Epithelial cell of esophagus (primary cell): ENCODE measurements at regions not wholly inside any gene's neighbourhood (a gene's known extent, or its start where the extent isn't known, plus 50 kb on each side); places are given as distances from the start of the nearest gene placed in this dataset.

Experiments
- DNase-seq: peaks from one replicate; pipeline ENCODE4 v3.0.0; 2010; ENCODE audit warnings: low read depth
- H3K4me3 ChIP-seq: 2 replicates; pipeline ENCODE4 v1.5.1; 2011; ENCODE audit warnings: mild to moderate bottlenecking, low read length, control low read depth
- TF ChIP-seq, protein P1 (sequence below): IDR thresholded peaks from 2 replicates; pipeline ENCODE4 v1.5.1; 2011; ENCODE audit warnings: low read depth, mild to moderate bottlenecking, low read length, control low read depth, inconsistent platforms; ENCODE audit not compliant: insufficient read depth; ENCODE audit errors: missing control alignments

DNA sequence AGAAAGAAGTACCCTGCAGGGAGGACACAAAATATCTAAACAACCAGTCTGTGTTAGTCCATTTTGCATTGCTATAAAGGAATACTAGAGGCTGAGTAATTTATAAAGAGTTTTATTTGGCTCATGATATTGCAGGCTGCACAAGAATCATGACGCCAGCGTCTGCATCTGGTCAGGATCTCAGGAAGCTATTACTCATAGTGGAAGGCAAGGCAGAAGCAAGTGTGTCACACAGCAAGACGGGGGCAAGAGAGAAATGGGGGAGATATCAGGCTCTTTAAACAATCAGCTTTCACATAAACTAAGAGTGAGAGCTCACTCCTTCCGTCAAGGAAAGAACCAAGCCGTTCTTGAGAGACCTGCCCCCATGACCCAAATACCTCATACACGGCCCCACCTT is 614.8 kb downstream of the ZIC1 start:
- no peak for DNase-seq
- no peak overlapping the region for H3K4me3 ChIP-seq
- TF ChIP-seq, protein P1, sequence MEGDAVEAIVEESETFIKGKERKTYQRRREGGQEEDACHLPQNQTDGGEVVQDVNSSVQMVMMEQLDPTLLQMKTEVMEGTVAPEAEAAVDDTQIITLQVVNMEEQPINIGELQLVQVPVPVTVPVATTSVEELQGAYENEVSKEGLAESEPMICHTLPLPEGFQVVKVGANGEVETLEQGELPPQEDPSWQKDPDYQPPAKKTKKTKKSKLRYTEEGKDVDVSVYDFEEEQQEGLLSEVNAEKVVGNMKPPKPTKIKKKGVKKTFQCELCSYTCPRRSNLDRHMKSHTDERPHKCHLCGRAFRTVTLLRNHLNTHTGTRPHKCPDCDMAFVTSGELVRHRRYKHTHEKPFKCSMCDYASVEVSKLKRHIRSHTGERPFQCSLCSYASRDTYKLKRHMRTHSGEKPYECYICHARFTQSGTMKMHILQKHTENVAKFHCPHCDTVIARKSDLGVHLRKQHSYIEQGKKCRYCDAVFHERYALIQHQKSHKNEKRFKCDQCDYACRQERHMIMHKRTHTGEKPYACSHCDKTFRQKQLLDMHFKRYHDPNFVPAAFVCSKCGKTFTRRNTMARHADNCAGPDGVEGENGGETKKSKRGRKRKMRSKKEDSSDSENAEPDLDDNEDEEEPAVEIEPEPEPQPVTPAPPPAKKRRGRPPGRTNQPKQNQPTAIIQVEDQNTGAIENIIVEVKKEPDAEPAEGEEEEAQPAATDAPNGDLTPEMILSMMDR = no peak

DNA sequence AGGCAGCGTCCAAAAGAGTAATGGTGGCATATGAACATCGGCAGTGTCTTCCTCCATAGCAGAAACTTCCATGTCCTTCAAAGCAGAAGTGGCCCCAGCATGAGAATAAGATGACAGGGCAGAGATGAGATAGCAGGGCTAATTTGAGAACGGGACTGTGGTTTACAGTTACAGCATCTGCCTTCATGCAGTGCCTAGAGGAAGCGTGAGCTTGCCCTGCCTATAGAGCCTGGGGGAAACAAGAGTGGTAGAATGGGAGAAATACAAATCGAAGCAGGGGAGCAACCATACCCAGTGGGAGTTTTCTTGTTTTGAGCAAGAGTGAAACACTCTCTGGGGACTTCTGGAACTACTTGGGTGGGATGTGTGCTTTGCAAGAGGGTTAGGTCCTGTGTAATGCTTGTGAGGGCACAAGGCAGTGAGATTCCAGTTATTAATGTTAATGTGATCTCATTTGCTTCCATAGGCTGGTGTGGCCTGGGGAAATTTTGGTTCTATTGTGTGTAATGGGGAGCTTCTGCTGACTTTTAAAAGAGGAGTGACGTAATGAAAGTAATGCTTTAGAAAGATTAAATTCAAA is 616.9 kb downstream of the ZIC1 start:
- no peak for DNase-seq
- TF ChIP-seq, protein P1 = no peak
- no peak overlapping the region for H3K4me3 ChIP-seq

DNA sequence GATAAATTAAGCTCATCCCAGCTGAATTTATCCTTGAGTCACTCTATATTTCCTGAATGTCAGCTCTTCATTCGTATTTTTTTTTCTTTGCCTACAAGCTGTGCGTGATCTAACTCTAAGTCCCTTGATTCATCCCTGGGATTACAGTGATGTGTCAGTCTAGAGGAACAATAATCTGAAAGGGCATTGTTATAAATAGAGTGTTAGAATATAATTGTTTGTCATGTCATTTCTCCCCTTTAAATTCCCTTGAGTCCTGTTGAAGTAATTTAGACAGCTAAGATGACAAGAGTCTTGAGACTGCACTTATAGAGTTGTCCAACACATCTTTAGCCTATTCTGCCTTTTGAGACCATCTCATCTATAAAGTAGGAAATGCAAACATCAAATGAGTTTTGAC is 621.8 kb downstream of the ZIC1 start:
- no peak overlapping the region for H3K4me3 ChIP-seq
- TF ChIP-seq, protein P1 = no peak
- DNase-seq = no peak

DNA sequence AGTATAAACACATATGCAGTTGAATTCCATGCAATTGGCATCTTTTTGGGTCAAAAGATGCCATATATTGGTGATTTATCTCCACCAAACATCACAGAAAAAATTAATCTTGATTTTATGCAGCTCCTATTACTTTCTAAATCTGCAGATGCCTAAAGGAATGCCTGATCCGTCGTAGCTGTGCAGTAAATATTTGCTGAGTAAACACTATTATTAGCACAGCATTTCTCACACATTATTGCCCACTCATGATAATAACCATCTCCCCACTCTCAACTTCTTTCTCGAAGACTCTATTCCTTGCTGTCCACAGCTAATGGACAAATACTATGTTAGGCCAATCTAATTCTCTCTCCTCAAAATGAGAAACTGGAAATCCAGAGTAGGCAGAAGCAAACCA is 625.2 kb downstream of the ZIC1 start:
- DNase-seq = no peak
- no peak overlapping the region for H3K4me3 ChIP-seq
- TF ChIP-seq, protein P1 = no peak

DNA sequence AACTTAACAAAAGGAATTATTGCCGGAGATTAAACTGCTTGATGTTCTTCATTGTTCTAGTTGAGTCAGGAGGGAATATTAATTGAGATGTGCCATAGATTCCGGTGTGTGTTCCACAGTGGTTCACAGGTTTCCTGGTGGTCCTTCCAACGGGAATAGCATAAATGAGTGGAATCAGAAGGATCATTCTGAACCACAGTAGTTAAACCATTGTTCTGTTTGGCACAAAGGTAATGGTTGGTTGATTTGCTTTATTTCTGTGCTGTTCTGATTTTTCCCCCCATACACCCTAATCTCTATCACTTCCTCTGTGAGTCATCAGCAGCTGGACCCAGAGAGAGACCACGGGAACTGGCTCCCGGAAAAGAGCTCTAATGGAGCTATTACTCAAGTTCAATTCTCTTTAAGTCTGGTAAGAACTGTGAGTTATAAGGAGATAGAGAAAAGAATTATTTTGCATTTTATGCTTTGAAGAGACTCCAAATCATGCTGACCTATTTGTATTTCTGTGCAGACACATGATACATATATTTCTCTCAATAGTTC is 627.2 kb downstream of the ZIC1 start:
- TF ChIP-seq, protein P1 = no peak
- DNase-seq = no peak

DNA sequence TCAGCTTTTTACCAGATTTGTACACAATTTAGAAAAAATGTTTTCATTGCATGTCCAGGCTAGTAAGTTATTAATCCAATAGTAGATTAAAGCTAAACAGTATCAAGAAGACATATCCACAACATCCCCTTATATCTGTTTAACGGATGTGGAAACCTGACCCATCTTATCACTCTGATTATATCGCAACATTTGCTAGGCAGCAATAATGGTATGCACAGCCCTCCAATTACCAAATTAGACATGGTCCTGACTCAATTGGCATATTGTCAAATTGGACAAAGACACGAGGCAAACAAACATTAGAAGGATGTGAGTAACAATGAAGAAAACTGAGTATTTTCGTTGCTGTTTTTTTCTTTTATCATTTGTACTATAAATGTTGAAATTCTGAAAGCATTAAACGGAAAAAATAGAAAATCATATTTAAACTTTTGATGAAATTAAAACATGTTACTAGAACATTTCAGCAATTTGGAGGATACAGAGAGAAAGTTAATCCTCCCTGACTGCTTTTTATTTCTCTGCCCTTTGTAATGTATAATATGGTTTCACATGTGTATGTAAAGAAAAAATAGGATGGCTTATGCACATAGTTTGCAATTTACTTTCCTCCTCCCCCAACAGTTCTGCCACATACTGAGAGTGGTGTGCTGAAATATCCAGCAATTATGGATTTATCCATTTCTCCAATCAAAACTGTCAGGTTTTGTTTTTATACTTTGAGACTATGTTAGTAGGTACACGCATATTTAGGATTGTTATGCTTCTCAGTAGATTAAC is 633.7 kb downstream of the ZIC1 start:
- DNase-seq = no peak
- TF ChIP-seq, protein P1 = no peak
- H3K4me3 ChIP-seq = no peak overlapping the region

More for the DNA sequence above, 627.2 kb downstream of the ZIC1 start:
- no peak overlapping the region for H3K4me3 ChIP-seq
